ENCODE measurements at regions not wholly inside any gene's neighbourhood (a gene's known extent, or its start where the extent isn't known, plus 50 kb on each side); places are given as distances from the start of the nearest gene placed in this dataset.
"Not testable (repeated sequence)": the region's sequence is repeated elsewhere in the genome, so short reads cannot be mapped to it uniquely, and the experiment has no call there.

GRCh38 chr2:220586980-220587530 lies 959.6 kb downstream of the SLC4A3 start:
- no peak overlapping the region for H3K4me3 ChIP-seq (ENCODE audit: low read depth in 1 of 2, low read length in 2 of 2)
- H3K4me1 ChIP-seq (ENCODE audit: insufficient read depth, low read length) = no peaks in the 10 kb centered on the region
- no peaks in the 10 kb centered on the region for H3K27me3 ChIP-seq (ENCODE audit: control insufficient read depth in 1 of 2, insufficient read depth in 2 of 2, low read length in 2 of 2)
- H3K36me3 ChIP-seq (ENCODE audit: insufficient read depth, low read length) = no peaks in the 10 kb centered on the region
- no peaks in the 10 kb centered on the region for H3K9me3 ChIP-seq (ENCODE audit: low read length)
- H3K27ac ChIP-seq (ENCODE audit: low read depth, low read length) = no peak overlapping the region
- no peak overlapping the region for H3K9ac ChIP-seq (ENCODE audit: low read length)

DNA sequence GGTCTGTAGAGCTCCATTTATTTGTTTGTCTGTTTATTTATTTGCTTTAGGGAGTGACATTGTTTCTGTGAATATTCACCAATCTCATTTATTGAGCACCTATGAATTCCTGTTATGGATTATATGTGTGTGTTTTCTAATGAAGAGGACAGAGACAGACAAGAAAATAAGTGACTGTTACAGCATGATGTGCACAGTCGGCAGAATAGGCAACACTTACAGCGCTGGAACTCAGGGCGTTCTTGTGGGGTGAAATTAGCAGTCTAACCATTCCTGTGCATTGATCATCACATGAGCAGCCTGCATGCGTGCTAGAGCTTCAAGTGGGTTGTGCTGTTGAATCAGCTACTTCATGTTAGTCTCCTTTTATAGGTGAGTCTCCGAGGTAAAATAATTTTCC lies 960.7 kb downstream of the SLC4A3 start:
- no peak overlapping the region for H3K9ac ChIP-seq (ENCODE audit: low read length)
- H3K27me3 ChIP-seq (ENCODE audit: control insufficient read depth in 1 of 2, insufficient read depth in 2 of 2, low read length in 2 of 2) = no peaks in the 10 kb centered on the region
- no peak overlapping the region for H3K4me3 ChIP-seq (ENCODE audit: low read depth in 1 of 2, low read length in 2 of 2)
- H3K9me3 ChIP-seq (ENCODE audit: low read length) = no peaks in the 10 kb centered on the region
- H3K4me1 ChIP-seq (ENCODE audit: insufficient read depth, low read length) = no peaks in the 10 kb centered on the region
- H3K27ac ChIP-seq (ENCODE audit: low read depth, low read length) = no peak overlapping the region
- no peaks in the 10 kb centered on the region for H3K36me3 ChIP-seq (ENCODE audit: insufficient read depth, low read length)

DNA sequence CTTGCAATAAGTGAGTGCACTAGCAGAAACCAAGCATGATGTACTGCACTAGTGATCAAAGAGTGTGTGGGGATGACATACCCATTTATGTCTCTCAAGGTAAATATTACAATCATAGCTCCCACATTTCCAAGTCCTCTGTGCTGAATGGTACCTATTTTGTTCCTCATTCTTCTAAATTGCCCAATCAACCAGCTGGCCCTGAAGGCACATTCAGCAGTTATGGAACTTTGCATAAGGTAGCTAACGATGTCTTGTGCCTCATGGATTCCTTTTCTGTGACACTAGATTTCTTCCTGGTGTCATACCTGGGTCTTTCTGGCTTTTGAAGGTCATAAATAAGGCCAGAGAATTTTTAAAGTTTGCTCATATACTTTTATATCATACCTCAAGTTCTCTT lies 963.0 kb downstream of the SLC4A3 start:
- Histone ChIP-seq H3K36me3 (ENCODE audit: insufficient read depth, low read length) (no peaks in the 10 kb centered on the region), H3K27ac (ENCODE audit: low read depth, low read length) (no peak overlapping the region), H3K4me3 (ENCODE audit: low read depth in 1 of 2, low read length in 2 of 2) (no peak overlapping the region), H3K4me1 (ENCODE audit: insufficient read depth, low read length) (no peaks in the 10 kb centered on the region), H3K9ac (ENCODE audit: low read length) (no peak overlapping the region), H3K27me3 (ENCODE audit: control insufficient read depth in 1 of 2, insufficient read depth in 2 of 2, low read length in 2 of 2) (no peaks in the 10 kb centered on the region), H3K9me3 (ENCODE audit: low read length) (no peaks in the 10 kb centered on the region)

DNA sequence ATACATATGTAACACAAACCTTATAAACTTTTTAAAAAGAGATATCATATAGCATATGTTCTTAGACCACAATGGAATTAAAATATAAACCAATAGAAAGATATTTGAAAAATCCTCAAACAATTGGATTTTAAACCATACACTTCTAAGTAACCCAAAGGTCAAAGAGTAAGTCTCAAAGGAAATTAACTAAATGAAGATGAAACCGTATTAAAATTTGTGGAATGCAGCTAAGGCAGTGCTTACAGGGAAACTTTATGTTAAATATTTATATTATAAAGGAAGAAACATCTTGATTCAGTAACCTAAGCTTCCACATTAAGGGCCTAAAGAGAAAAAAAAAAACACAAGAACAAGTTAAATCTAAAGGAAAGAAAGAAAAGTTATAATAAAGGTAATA lies 966.1 kb downstream of the SLC4A3 start:
- Histone ChIP-seq H3K9me3 (ENCODE audit: low read length) (no peaks in the 10 kb centered on the region), H3K36me3 (ENCODE audit: insufficient read depth, low read length) (no peaks in the 10 kb centered on the region)

GRCh38 chr2:220601674-220602073 lies 970.4 kb downstream of the EPHA4 start:
- Histone ChIP-seq H3K4me1 (ENCODE audit: insufficient read depth, low read length) (no peaks in the 10 kb centered on the region), H3K36me3 (ENCODE audit: insufficient read depth, low read length) (no peaks in the 10 kb centered on the region), H3K9ac (ENCODE audit: low read length) (no peak overlapping the region), H3K27me3 (ENCODE audit: control insufficient read depth in 1 of 2, insufficient read depth in 2 of 2, low read length in 2 of 2) (no peaks in the 10 kb centered on the region), H3K4me3 (ENCODE audit: low read depth in 1 of 2, low read length in 2 of 2) (no peak overlapping the region), H3K9me3 (ENCODE audit: low read length) (no peaks in the 10 kb centered on the region), H3K27ac (ENCODE audit: low read depth, low read length) (no peak overlapping the region)

More for the DNA sequence above, 966.1 kb downstream of the SLC4A3 start:
- Histone ChIP-seq H3K27me3 (ENCODE audit: control insufficient read depth in 1 of 2, insufficient read depth in 2 of 2, low read length in 2 of 2) (no peaks in the 10 kb centered on the region), H3K9ac (ENCODE audit: low read length) (no peak overlapping the region), H3K4me3 (ENCODE audit: low read depth in 1 of 2, low read length in 2 of 2) (no peak overlapping the region), H3K4me1 (ENCODE audit: insufficient read depth, low read length) (no peaks in the 10 kb centered on the region), H3K27ac (ENCODE audit: low read depth, low read length) (no peak overlapping the region)

DNA sequence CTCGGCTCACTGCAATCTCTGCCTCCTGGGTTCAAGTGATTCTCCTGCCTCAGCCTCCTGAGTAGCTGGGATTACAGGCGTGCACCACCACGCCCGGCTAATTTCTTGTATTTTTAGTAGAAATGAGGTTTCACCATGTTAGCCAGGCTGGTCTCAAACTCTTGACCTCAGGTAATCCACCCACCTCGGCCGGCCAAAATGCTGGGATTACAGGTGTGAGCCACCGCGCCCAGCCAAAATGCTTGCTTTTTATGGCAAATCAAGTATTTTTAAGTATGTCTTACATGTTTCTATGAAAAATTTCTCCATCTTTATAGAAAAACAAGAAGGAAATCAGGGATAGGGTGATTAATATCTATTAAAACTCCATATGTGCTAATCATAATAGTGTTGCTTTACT lies 959.1 kb downstream of the EPHA4 start:
- H3K9ac ChIP-seq (ENCODE audit: low read length); H3K27me3 ChIP-seq (ENCODE audit: control insufficient read depth in 1 of 2, insufficient read depth in 2 of 2, low read length in 2 of 2); H3K4me1 ChIP-seq (ENCODE audit: insufficient read depth, low read length); H3K4me3 ChIP-seq (ENCODE audit: low read depth in 1 of 2, low read length in 2 of 2); H3K9me3 ChIP-seq (ENCODE audit: low read length); H3K36me3 ChIP-seq (ENCODE audit: insufficient read depth, low read length); H3K27ac ChIP-seq (ENCODE audit: low read depth, low read length): not testable (repeated sequence)

DNA sequence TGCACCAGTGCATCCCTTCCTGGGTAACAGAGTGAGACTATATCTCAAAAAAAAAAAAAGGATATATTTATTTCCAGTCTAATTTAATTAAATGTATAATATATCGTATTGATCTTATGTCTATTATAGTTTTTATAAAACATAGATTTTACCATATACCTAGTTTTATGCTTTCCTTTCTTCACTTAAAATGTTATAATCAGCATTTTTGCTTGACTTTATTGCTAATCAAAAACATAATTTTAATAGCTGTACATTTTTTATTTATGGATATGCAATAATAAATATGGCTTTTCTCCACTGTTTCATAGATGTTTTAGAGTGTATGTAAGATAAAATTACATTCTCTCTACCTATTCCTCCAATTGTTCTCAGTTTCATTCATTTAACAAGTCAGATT lies 958.0 kb downstream of the EPHA4 start:
- H3K27ac ChIP-seq (ENCODE audit: low read depth, low read length) = no peak overlapping the region
- H3K36me3 ChIP-seq (ENCODE audit: insufficient read depth, low read length) = no peaks in the 10 kb centered on the region
- no peaks in the 10 kb centered on the region for H3K9me3 ChIP-seq (ENCODE audit: low read length)
- H3K9ac ChIP-seq (ENCODE audit: low read length) = no peak overlapping the region
- H3K4me1 ChIP-seq (ENCODE audit: insufficient read depth, low read length) = no peaks in the 10 kb centered on the region
- H3K27me3 ChIP-seq (ENCODE audit: control insufficient read depth in 1 of 2, insufficient read depth in 2 of 2, low read length in 2 of 2) = no peaks in the 10 kb centered on the region
- no peak overlapping the region for H3K4me3 ChIP-seq (ENCODE audit: low read depth in 1 of 2, low read length in 2 of 2)

DNA sequence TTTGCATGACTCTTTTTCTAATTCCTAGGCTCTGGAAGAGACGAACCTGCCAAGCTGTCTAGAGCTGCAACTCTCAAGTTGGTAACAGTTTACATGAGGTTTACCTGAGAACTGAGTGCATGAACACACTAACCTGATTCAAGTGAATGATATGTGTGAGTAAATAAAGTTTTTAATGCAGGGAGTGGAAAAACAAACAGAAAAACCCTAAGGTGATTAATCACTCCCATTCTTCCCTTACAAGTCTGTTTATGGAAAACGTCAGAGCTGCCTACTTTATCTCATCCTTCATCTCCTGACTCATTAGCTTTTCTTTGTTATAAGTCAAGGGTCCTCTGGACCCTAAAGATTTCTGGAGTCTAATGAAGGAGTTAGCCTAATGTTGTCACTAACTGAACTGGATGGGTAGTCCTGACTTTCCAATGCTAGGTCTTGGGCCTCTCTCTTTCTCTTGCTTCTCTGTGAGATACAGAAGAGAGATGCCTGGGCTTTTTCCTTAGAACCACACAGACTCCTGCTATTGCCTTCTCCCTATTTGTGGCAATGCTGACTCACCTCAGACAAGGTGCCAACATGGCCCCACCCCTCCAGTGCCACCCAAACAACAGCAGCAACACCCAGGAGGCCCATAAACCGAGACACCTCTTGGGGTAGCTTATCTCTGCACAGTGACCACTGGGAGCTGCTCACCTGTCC lies 952.4 kb downstream of the EPHA4 start:
- Histone ChIP-seq H3K36me3 (ENCODE audit: insufficient read depth, low read length) (no peaks in the 10 kb centered on the region), H3K9me3 (ENCODE audit: low read length) (no peaks in the 10 kb centered on the region), H3K27ac (ENCODE audit: low read depth, low read length) (no peak overlapping the region), H3K4me3 (ENCODE audit: low read depth in 1 of 2, low read length in 2 of 2) (no peak overlapping the region), H3K9ac (ENCODE audit: low read length) (no peak overlapping the region), H3K4me1 (ENCODE audit: insufficient read depth, low read length) (no peaks in the 10 kb centered on the region), H3K27me3 (ENCODE audit: control insufficient read depth in 1 of 2, insufficient read depth in 2 of 2, low read length in 2 of 2) (no peaks in the 10 kb centered on the region)

GRCh38 chr2:220626603-220627002 lies 945.5 kb downstream of the EPHA4 start:
- no peak overlapping the region for H3K27ac ChIP-seq (ENCODE audit: low read depth, low read length)
- H3K4me3 ChIP-seq (ENCODE audit: low read depth in 1 of 2, low read length in 2 of 2) = no peak overlapping the region
- H3K36me3 ChIP-seq (ENCODE audit: insufficient read depth, low read length) = no peaks in the 10 kb centered on the region
- H3K9ac ChIP-seq (ENCODE audit: low read length) = no peak overlapping the region
- no peaks in the 10 kb centered on the region for H3K9me3 ChIP-seq (ENCODE audit: low read length)
- H3K27me3 ChIP-seq (ENCODE audit: control insufficient read depth in 1 of 2, insufficient read depth in 2 of 2, low read length in 2 of 2) = no peaks in the 10 kb centered on the region
- H3K4me1 ChIP-seq (ENCODE audit: insufficient read depth, low read length) = no peaks in the 10 kb centered on the region

GRCh38 chr2:220628252-220628651 lies 943.9 kb downstream of the EPHA4 start:
- no peak overlapping the region for H3K4me3 ChIP-seq (ENCODE audit: low read depth in 1 of 2, low read length in 2 of 2)
- H3K27me3 ChIP-seq (ENCODE audit: control insufficient read depth in 1 of 2, insufficient read depth in 2 of 2, low read length in 2 of 2) = no peaks in the 10 kb centered on the region
- H3K4me1 ChIP-seq (ENCODE audit: insufficient read depth, low read length) = no peaks in the 10 kb centered on the region
- H3K9ac ChIP-seq (ENCODE audit: low read length) = no peak overlapping the region
- H3K27ac ChIP-seq (ENCODE audit: low read depth, low read length) = no peak overlapping the region
- H3K9me3 ChIP-seq (ENCODE audit: low read length) = no peaks in the 10 kb centered on the region
- H3K36me3 ChIP-seq (ENCODE audit: insufficient read depth, low read length) = no peaks in the 10 kb centered on the region

DNA sequence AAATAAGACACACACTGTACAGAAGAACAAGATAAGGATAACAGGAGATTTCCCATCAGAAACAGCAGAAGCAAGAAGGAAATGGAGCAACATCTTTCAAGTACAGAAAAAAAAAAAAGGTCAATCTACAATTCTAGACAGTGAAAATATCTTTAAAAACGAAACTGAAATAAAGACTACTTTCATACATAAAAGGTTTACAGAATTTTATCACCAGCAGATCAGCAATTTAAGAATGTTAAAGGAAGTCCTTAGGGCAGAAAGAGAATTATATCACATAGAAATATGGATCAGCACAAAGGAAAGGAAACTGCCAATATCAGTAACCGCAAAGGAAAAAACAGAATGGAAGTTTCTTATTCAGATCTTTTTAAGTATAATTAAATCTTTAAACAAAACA lies 931.0 kb downstream of the EPHA4 start:
- Histone ChIP-seq H3K36me3 (ENCODE audit: insufficient read depth, low read length) (no peaks in the 10 kb centered on the region), H3K4me1 (ENCODE audit: insufficient read depth, low read length) (no peaks in the 10 kb centered on the region), H3K9ac (ENCODE audit: low read length) (no peak overlapping the region), H3K27ac (ENCODE audit: low read depth, low read length) (no peak overlapping the region), H3K27me3 (ENCODE audit: control insufficient read depth in 1 of 2, insufficient read depth in 2 of 2, low read length in 2 of 2) (no peaks in the 10 kb centered on the region), H3K4me3 (ENCODE audit: low read depth in 1 of 2, low read length in 2 of 2) (no peak overlapping the region), H3K9me3 (ENCODE audit: low read length) (no peaks in the 10 kb centered on the region)

DNA sequence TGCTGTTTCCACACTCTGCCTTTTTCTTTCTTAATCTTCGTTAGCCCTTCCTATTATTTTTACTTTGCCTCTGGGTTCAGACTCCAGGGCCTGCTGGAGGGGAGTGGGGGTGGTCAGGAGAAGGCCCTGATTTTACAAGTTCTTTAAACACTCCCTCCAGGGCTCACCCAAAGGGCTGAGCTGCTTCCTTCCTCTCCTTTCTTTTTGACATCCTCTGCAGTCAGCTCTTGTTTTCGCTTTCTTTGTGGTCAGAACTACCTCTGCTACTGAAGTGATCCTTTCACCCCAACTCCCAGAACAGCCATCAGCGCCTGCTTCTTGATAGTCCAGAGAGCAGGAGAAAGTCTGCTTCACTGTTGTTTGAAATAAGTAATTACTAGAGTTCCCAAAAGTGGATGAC lies 925.7 kb downstream of the EPHA4 start:
- H3K27ac ChIP-seq (ENCODE audit: low read depth, low read length) = no peak overlapping the region
- no peak overlapping the region for H3K4me3 ChIP-seq (ENCODE audit: low read depth in 1 of 2, low read length in 2 of 2)
- no peaks in the 10 kb centered on the region for H3K4me1 ChIP-seq (ENCODE audit: insufficient read depth, low read length)
- H3K36me3 ChIP-seq (ENCODE audit: insufficient read depth, low read length) = no peaks in the 10 kb centered on the region
- no peaks in the 10 kb centered on the region for H3K27me3 ChIP-seq (ENCODE audit: control insufficient read depth in 1 of 2, insufficient read depth in 2 of 2, low read length in 2 of 2)
- no peak overlapping the region for H3K9ac ChIP-seq (ENCODE audit: low read length)
- no peaks in the 10 kb centered on the region for H3K9me3 ChIP-seq (ENCODE audit: low read length)

Data from muscle layer of colon (tissue), 2 donors.